HCEC 1CT (cell line): ENCODE measurements at regions not wholly inside any gene's neighbourhood (a gene's known extent, or its start where the extent isn't known, plus 50 kb on each side); places are given as distances from the start of the nearest gene placed in this dataset.
A peak's percentile ranks its signal among the peaks of the same experiment; 100 is the strongest.

Source experiments
- DNase-seq: peaks from one replicate; pipeline ENCODE4 v3.0.0-alpha.2; 2017

DNA sequence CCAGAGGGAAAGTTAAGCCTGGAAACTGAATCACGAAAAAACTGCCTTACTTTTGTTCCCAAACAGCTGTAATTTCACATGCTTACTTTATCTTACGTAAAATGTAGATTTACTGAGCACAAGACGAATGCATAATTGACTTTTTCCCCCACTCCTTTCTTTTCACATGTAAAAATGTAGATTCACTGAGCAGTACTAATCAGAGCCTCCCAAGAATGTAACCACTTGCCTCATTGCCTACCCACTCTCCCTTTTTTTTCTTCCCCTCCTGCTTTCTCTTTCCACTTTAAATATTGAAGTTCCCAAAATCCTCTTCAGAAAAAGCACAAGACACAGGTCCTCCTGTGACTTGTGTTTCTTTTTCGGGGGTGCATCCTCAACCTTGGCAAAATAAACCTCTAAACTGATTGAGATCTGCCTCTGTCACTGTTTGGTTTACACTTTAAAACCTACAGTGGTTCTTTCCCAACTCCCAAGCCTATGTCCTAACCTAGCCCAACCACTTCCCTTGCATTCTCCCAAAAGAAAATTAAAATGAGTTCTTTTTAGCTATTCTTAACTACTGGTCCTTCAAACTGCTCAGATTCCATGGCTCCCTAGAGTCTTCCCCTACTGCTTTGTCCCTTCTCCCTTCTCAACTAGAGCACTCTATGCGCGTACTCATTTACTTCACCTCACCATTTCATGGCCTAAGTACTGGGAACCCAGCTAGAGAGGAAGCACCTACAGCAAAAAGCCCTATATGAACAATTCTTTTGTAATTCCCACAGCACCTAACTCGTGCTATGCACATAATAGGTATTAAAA, 236.6 kb upstream of the MKLN1 start:
- DNase-seq: no peak

DNA sequence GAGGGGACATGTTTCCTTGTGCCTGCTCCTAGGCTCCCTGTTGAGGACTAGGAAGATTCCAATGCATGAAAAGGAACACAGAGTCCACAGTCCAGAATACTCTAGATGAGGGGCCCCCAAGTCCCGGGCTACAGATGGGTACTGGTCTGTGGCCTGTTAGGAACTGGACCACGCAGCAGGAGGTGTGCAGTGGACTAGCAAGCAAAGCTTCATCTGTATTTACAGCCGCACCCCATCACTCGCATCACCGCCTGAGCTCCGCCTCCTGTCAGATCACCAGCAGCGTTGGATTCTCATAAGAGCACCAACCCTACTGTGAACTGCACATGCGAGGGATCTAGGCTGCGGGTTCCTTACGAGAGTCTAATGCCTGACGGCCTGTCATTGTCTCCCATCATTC, 233.0 kb upstream of the MKLN1 start:
- no peak for DNase-seq

DNA sequence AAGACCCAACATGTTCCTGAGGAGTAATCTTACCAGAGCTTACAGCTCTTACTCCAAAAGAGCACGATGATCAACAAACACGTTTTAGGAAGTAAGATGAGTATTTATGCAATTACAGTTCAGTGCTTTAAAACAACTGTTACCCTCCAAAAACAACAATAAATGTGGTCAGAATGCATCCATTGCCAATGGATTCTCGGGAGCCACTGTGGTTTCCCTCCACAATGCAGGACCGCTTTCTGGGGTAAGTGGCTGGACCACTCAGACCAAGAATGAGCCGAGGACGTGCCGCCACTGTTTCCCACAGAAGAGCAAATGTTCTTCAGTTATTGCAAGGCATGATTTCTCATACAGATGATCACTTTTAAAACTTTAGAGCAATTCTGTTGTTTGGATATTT, 232.3 kb upstream of the MKLN1 start:
- no peak for DNase-seq

DNA sequence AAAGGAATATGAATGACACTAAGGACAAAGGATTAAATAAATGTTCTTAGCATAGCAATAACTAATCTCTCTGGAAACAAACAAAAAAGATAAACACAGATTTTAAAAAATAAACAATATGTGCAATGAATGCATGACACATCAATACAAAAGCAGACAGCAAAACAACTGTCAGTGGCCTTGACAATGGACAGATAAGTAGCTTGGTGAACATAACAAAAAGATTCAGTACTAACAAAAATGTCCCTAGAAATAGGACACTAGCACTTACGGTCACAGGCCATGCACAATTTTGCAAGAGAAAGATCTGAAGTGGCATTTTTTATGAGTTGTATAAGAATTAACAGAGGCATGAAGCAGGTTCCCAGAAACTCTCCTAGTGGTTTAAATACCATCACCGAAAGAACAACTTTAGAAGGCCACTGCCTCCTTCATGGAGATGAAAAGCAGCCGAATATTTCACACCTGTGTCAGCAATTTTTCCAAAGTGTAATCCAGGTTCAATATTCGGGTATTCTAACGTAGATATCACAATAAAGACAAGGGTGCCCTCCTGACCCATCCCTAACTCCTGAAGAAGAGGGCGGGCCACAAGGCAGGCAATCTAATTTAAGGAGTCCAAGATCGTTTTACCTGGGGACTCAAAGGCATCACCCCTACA, 231.3 kb upstream of the MKLN1 start:
- no peak for DNase-seq

DNA sequence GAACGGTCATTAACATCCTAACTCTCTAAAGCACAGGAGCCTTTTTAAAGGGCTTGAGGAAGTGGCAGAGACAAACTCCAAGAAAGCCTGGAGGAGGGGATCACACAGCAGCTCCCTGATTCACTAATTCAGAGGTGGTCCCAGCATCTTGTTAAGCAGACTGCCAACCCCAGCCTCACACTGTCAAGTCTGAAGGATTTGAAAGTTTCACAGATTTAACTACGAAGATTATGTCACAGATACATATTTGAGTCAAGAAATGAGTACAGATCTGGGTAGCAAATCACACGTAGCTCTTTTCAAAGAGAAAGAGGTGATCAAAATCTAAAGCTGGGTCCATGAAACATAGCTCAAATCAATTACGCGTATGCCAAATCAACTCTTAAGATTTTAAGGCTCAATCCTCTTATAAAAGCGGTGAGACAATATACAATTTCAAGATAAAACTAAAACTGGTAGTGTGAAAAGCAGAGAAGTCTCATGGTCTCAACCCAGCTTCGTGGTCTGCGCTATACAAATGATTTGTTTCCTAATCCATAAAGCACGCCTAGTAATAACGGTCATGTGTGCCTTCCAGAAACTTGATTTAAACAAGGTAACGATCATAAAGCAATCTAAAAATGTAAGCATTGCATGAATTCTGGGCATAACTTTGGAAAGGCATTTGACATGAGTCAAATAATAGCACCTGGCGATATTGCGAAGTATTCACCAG, 229.9 kb upstream of the MKLN1 start:
- no peak for DNase-seq

DNA sequence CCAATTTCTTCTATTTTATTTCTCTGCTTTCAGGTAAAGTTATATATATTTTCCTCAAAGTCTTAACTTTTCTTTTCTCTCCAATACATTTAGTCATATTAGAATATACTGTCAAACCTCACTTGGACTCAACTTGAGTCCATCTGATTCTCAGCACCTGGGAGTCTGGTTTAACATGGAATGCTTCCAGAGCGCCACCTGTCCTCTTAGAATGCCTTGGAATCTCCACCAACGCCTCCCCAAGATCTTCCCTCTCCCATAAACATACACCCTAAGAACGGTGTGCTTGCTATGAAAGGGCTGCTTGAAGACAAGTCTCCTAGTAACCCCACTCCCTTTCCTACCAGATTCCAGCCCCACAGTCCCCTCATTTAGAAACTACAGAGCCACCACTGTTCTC, 229.1 kb upstream of the MKLN1 start:
- DNase-seq: no peak

DNA sequence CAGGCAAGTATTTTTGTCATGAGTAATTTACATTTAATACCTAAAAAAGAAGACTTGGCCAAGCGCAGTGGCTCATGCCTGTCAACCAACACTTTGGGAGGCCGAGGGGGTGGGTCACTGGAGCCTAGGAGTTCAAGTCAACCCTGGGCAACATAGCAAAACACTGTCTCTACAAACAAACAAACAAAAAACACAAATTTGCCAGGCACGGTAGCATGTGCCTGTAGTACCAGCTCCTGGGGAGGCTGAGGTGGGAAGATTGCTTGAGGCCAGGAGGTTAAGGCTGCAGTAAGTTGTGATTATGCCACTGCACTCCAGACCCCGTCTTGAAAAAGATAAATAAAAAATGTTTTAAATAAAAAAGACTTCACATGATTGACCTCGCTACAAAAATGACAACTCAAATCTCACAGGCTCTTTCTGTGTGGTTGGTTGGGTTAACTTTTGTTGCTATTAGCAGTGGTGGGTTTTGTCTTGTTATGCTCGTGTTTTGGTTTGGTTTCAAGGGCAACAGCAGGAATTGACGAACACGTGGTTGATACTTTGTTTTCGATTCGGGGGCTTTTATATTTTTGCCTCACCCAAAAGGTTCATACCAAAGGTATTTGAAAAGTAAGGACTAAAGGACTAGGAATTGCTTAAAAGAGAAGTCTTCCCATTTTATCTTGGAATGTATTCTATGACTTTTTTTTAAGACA, 227.2 kb upstream of the MKLN1 start:
- DNase-seq: no peak

DNA sequence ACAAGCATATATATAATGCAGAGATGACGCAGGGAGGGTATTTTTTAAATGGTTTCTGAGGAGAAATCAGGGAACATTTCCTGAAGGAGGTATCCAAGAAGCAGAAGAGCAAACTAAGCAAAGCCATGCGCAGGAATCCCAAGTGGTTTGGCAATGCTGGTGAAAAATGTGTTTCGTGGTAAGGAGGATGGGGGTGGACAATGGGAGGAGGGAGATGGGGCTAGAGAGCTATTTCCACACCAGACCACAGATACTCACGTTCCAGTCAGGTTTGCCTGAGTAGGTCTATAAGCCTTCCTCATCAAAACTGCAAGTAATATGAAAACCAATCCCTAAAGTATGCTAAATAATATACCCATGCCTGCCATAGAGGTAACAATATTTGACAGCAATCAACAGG, 223.7 kb upstream of the MKLN1 start:
- DNase-seq: peak; percentile 58

DNA sequence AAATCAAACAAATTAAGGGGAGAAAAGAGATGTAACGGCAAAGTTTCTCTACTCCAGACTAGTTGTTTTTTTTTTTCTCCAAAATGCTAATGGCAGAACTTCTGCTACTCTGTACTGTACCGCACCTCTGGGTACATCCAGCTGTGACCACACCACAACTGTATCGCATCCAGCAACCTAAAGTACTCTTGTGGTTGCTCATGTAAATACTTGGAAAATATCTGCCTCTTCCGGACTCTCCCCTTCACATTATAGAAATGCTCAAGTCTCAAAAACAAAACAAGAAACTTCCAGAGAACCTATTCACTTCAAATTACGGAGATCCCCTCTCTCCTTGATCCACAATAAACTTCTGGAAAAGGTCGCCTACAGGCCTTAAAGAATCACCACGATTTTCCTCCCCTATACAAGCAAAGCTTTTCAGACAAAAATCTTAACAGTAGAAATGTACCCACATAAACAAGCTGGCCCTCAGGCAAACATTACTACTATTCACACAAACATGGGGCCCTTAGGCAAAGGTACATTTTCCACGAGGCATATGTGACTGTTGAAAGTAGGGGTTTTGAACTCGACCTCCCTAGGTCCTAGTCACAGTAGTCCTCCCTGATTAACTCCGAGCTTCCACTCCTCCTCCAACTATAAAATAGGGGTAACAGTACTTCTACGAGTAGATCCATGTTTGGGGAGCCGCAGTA, 222.9 kb upstream of the MKLN1 start:
- peak; percentile 28 for DNase-seq

DNA sequence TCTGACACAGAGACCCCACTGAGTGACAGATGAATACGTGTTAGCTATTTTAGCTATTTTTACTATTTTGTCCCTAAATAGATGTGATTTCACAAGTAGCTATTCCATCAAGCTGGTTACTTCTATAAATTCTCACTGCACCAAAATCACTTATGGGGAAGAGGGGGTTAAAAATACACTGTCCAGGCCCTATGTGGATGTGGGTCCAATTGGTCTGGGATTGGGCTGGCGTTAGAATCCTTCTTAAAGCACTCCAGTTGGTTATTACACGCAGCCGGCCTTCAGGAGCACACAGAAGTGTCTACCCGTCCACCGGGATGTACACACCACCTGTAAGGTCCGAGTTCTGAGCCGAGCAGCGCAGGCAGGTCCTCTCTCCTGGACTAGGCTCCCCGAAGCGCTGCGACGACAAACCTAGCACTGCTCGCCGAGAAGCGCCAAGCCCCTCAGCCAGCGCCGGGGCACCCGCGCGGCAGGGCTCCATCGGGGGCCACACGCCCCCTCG, 222.3 kb upstream of the MKLN1 start:
- peak; percentile 20 for DNase-seq

DNA sequence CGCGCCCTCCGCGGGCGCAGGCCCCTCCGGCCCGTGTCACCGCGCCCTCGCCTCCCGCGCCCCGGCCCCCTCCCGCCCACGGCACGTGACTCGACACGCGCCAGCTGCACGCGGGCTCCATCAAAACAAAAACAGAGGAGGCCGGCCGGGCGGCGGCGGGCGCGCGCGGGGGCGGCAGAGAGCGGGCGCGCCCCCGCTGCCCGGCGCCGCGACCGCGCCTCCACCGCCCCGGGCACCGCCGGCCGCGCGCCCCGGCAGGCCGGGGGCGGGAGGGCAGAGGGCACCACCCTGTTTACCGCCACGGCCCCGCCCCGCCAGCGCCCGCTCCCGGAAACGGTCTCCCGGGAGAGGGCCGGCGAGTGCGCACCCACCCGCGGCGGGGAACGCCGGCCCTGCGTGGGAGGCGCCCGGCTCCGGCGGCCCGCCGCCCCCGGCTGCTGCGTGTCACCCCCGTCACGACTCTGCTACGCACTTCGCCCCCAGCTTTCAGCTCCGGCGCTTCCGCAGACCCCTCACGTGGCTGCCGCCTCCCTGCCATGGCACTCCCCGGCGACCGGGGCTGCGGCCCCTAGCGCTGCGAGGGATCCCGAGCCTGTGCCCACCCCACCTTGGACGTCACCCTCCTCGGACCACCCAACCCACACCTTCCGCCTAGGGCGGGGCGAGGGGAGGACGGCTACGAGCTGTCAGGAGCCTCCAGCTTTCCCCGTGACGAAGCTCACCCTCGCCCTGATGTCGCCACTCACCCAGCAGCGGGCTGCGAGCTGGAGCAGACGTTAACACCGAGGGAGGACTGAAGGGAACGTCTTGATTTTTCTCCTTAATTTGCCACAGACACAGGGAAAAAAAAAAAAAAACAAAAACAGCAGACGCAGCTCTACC, 221.6 kb upstream of the MKLN1 start:
- DNase-seq: peak; percentile 63

DNA sequence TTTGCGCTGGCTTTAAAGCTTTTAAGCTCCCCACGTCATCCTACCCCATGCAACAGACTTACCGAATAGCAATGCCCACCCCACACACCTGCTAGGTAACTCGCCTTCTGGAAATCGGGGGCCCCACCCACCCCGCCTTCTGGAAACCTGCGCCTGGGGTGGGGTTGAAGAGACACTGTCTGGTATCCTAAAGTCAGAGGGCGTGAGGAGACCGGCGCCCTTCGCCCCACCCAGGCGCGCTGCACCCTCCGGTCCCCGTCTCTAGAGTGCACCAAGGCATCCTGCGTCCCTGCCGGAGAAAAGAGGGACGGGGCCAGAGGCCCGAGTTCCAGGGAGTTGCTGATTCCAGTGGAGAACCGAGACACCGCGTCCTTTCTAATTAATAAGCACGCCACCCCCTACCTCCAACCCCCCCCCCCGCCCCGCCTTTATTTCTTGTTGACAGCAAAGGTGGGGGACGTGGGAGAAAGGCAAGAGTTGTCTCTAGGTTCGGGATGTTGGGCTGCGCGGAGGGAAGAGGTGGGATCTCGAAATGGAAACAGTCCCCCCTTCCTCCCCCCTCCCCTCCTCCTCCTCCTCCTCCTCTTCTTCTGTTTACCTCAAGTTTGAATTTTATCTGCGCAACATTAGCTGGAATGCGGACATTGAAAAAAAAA, 220.9 kb upstream of the MKLN1 start:
- DNase-seq: peak; percentile 34

DNA sequence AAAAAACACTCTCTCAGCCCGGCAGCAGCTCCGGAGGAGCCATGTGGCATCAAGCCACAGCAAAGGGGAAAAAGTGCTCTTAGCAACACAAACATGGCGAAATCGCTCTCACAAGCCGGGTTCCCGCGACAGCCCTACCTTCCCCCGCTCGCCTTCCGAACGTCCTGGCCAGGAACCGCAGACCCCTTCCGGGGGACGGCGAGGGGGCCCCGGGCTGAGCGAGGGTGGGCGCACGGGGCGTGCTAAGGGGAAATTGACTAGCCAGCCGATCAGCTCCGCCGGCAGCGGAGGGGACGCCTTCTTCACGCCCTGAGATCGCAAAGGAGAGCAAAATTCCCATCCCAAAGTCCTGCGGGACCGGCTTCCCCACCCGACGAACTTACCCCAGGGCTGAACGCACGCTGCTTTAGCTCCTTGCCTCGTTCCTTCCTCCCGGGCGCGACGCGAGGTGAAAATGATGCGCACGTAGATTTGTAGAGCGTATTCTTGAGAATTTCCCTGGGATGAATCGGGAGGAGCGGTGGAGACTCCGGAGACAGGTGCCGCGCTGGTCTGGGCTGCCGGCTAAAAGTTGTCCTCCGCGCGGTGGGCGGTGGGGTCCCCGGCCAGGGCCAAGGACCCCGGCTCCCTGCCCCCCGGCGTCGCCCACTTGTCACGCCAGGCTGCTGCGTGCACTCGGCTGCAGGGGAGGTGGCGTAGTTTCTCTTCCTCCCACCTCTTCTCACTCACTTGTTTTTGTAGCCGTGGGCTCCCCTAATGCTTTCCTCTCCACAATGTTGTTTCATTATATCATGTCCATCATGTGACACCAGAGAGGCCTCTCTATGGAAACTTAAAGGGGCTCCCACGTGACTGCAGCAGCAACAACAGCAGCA, 220.1 kb upstream of the MKLN1 start:
- peak; percentile 81 for DNase-seq

DNA sequence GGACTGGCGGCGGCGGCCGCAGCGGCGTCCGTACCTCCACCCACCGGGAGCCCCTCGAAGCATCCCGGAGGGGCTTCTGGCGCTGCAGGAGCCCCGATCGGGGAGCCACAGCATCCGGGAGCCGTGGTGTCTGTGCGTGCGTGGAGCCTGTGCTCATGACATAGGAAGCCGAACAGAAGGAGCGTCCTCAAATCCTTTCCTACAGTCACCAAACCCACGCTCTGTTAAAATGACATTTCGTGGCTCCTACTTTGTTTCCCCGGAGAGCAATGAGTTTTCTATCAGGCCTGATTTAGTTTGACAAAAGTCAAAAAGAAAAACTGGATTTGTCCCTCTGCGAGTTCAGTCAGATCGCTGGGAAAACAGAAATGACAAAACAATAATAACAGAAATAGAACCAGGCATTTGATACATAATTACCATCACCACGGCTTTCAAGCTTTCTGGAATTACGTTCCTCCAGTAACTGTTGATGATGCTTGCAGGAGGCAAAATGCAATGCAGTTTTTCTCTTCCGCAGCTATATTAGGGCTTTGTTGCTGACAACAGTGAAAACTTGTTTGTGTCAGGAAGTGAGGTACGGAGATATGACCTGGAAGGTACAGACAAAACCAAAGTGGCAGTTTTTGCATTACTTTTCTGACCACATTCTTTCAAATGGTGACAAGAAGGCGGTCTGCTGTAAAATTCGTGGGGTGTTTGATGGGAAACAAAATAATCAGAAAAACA, 219.3 kb upstream of the MKLN1 start:
- DNase-seq: no peak

DNA sequence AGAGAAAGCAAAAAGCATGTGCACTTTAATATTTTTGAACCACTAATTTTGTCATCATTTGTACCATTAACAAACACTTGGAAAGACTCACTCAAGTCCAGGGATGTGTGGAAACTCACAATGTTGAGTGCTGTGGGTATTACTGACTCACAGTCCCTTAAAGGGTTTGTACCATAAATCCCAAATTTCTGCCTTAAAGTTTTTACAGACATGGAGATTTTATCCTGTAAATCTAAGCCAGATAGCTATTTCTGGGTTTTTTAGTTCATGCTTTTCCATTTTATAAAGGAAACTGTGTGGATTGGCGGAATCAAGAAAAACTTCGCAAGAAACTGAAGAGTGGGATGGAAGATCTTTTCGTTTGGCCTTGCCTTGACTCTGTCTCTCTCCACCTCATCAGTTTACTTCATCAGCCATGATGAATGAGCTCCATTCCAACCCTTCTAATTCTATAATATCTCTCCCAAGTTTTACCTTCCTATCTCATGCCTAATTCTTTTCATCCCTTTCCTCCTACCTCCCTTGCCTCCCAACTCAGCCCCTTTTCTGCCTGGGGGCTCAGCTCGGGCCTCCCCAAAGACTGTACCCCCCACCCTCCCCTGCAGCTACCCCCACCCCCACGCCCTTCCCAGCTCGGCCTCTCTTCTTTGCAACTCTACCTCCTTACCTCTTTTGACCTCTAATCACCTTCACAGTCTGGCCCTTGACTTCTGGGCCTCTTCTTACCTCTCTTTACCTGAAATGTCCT, 218.5 kb upstream of the MKLN1 start:
- DNase-seq: peak; percentile 53

DNA sequence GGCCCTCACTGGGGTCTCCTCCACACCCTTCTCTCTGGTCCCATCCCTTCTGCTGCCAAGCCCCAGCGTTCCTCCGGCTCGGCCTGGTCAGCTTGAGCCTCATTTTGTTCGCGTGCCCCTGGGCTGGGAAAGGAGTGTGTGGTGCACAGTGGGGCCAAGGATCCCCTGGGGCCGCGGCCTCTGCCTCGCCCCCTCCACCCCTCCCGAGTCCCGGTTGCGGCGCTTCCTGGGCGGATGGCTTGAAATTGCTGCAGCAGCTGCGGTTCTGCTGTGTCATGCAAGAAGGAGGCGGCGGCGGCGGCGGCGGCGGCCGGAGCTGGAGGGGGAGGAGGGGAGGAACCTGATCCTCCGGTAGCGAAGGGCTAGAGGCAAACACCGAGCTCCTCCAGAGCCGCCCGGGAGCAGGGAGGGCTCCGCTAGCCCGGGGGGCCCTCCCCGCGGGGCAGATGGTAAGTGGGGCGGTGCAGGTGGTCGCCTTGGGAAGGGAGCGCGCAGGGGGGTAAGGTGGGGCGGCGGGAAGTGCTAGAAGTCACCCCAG, 217.8 kb upstream of the MKLN1 start:
- peak; percentile 76 for DNase-seq

DNA sequence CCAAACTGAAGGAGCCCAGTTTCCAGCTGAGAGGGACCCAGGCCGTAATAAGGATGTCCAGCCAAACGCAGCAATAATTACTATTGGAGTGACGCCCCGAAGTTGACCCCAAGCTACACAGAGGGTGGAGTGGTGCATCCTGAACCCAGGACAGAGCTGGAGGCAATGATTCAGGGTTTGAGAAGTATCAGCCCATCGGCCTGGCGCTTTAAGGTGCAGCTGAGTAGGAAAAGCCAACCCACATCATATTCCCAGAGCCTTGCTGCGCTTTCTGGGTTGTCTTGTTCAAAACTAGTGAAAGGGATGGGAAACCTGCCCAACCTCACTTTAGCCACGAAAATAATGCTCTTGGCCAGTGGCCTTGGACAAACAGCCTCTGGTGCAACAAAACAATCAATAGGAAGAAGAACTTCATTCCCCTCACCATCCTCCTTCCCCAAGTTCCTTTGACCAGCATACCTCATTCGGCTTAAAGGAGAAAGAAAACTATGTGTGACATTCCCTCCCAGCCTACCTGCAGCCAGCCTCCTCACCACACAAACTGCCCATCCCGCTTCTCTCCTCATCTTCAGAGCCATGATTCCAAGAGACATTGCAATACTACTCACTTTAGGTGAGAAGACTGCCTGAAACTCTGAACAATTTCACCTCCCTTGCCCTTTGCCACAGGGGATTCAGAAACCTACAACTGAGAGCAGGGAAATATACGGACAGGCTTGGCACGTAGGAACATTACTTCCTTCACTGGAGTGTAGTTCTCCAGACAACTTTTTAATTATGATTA, 217.2 kb upstream of the MKLN1 start:
- peak; percentile 52 for DNase-seq
